Cardiac septum (tissue), 1 donor: ENCODE measurements at regions not wholly inside any gene's neighbourhood (a gene's known extent, or its start where the extent isn't known, plus 50 kb on each side); places are given as distances from the start of the nearest gene placed in this dataset.

Experiments
- DNase-seq: peaks from one replicate; pipeline ENCODE4 v3.0.0-alpha.2; 2020; ENCODE audit warnings: low spot score
- intact Hi-C: fragments of 100-400 bp; cut with DNase I; formaldehyde crosslinking; loops from one replicate; pipeline ENCODE4 v1.14.0; 2022
- donor health status: DM: no; HTN: no; CAD: no.

GRCh38 chr7:12508005-12508404 is 62.5 kb upstream of the SCIN start:
- no peak for DNase-seq

GRCh38 chr7:12508554-12508953 is 62.0 kb upstream of the SCIN start:
- intact Hi-C loops, result no loop called here
- no peak for DNase-seq

More at GRCh38 chr7:12508005-12508404, 62.5 kb upstream of the SCIN start:
- intact Hi-C loops, result no loop called here

GRCh38 chr7:12517451-12517850 is 53.1 kb upstream of the SCIN start:
- DNase-seq, result no peak
- intact Hi-C loops, result no loop called here

- DNase-seq, result no peak
- intact Hi-C loops, result no loop called here
These were observed 51.4 kb upstream of the SCIN start for GRCh38 chr7:12518920-12519681.

- intact Hi-C loops, result loop anchor here (5.0 to 10.0 kb wide), 2 partner anchors 105 to 743 kb away; no protein-coding TSS in a partner anchor
- no peak for DNase-seq
These were observed 50.9 kb upstream of the SCIN start for GRCh38 chr7:12519682-12520009.
